ENCODE measurements at regions not wholly inside any gene's neighbourhood (a gene's known extent, or its start where the extent isn't known, plus 50 kb on each side); places are given as distances from the start of the nearest gene placed in this dataset.
A peak's percentile ranks its signal among the peaks of the same experiment; 100 is the strongest.

GRCh38 chr4:28555866-28556265 is 1695.2 kb downstream of the STIM2 start:
- no peak for DNase-seq

- DNase-seq = no peak
Observed at GRCh38 chr4:28557755-28558154, 1697.1 kb downstream of the STIM2 start.

GRCh38 chr4:28558895-28559294 is 1698.3 kb downstream of the STIM2 start:
- no peak for DNase-seq

DNA sequence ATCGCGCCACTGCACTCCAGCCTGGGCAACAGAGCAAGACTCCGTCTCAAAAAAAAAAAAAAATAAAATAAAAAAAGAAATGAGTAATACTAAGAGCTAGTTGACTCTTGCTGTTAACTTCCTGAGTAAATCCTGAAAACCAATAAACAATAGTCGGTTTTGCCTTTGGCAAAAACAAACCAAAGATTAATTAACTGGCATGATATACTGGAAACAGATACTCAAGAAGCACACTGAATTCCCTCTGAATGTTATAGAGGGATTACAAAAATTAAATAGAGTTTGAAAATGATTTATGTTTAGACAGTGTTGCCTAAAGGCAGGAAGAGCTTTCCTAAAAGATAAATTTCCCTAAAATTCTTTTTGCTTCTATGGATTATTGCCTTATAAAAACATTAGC is 1702.3 kb downstream of the STIM2 start:
- no peak for DNase-seq

GRCh38 chr4:28565396-28565795 is 1704.8 kb downstream of the STIM2 start:
- DNase-seq = no peak

DNA sequence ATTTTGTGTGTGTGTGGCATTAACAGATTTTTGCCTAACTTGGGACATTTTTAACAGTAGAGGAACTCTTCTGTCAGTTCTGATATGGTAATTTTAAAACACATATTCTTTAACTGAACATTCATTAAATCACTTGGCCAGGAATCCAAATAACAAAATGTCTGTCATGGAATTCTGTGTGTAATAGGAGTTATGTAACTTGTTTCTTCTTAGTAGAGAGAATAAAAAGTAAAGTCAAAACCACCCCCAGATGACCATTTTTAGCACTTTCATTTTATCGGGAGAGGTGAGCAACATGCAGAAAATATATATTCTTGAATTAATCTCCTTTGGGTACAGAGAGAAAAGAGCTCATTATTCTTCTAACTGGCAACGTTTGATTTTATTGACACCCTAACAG is 1740.3 kb downstream of the STIM2 start:
- no peak for DNase-seq

DNA sequence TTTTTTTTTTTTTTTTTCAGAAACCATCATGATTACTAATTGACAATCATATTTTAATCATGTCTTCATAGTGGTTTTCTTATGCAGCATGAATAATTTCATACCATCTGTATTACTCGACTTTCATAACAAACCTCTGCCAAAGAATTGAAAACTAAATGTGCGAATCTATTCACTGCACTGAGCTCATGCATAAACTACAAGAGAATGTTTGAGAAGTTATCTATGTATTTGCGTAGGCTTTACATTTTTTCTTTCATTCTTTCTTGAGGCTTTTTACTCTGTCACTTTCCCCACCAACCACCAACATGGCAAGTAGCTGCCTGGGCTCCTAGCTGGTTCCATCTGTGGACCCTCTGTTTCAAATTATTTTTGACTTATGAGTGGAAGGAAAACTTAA is 1761.0 kb downstream of the STIM2 start:
- DNase-seq = no peak

GRCh38 chr4:28636971-28637370 is 1776.3 kb downstream of the STIM2 start:
- no peak for DNase-seq

GRCh38 chr4:28639747-28640146 is 1779.1 kb downstream of the STIM2 start:
- DNase-seq = no peak

DNA sequence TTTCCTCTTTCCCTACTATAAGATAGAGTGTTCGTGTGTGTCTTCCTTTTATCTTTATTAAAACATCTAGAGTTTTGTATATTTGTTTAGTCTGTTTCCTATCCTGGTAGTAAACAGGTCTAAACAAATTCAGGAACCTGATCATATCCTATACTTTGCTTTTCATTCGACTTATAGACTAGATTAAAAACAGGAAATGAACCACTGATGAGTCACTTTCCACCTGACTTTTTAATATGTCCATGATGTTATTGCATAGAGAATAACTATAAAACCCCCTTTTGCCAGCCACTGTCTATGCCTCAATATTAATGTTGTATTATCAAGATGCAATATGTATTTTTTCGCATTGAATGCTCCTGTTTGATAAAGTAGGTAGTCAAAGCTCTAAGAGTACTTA is 1794.0 kb downstream of the STIM2 start:
- no peak for DNase-seq

DNA sequence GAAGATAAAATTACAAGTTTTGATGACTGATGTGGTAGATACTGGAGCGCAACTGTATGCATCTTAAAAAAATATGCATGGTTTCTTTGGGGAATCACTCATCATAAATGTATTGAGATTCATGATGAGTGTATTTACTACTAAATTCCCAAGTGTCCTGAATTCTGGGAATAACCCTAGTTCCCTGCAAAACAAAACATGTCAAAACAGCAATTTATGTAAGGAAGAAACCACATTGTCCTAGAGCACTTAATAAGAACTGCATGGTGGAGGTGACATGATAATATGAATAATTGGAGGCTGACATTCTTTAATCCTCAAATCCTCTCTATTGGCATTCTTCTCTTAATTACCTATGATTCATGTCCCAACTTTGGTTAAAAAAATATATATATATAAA is 1804.7 kb downstream of the STIM2 start:
- no peak for DNase-seq

DNA sequence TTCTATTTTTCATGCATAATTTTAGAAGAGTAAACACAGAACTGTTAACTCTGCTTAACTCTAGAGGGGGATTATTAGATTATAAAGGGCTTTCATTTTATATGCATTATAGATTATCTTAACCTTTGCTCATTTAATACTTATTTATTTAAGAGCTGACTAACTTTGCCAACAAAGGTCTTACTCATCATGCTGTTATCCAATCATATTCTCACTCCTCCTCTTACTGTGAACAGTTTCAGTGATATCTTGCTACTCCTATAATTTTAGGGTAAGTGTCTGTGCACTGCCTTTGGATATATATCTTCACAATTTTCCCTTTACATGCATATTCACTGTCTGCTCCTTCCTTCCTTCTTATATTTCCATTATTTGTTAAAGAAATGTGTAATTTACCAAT is 1814.9 kb downstream of the STIM2 start:
- DNase-seq = no peak

DNA sequence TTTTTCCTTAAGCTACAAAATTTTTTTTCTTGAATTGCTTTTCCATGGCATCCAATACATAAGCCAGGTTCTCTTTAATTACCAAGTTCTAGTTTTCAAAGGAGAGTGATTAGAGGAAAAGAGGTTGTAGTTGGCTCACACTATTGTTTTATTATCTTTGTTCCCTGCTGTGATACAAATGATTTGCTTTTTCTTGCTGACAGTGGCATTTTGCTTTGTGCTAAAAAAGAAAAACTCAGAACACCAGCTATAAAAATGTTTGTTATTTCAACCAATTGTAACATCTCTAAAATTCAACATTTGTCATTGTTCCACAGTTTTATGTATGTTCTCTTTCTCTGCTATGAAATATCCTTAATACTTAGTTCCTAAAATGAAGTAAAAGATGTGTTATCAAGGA is 1817.2 kb downstream of the STIM2 start:
- no peak for DNase-seq

- no peak for DNase-seq
Observed at GRCh38 chr4:28682847-28683246, 1822.2 kb downstream of the STIM2 start.

DNA sequence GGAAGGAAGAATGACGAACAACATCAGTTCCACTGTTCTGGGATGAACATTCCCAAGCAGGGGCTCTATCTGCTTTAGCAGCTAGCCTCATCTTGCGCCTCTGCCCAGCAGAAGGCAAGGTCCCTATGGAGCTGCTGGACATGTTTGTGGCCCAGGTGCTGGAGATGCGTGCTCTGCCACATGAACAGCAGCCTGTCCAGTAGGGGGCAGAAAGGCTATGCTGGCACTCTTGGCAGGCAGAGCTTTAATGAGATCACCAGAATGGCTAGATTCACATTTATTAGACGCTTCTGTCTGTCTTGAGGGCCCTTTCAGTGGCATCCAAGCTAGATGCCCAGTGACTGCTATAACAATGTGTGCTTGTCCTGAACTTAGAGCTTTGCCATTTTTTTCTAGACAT is 1826.0 kb downstream of the STIM2 start:
- peak; percentile 9 for DNase-seq

- DNase-seq = no peak
Observed at GRCh38 chr4:28690890-28691289, 1830.2 kb downstream of the STIM2 start.

GRCh38 chr4:28702571-28702970 is 1841.9 kb downstream of the STIM2 start:
- DNase-seq = no peak

DNA sequence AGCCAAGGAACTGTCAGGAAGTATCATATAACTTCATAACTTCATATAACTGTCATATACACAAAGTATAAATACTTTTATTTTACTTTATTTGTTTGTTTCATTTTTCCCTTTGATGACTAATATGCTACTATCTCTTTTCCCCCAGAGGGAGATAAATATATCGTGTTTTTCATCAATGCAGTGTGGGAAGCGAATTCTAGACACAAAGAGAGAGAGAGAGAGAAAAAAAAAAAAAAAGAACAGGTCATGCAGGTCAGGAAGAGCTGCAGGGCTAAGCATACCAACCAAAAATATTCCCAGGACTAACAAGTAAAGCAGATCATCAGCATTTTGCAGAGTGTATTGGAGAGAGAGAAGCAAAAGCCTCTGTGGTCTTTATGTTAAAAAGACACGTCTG is 1849.2 kb downstream of the STIM2 start:
- no peak for DNase-seq

GRCh38 chr4:28723371-28723770 is 1862.7 kb downstream of the STIM2 start:
- DNase-seq = no peak

DNA sequence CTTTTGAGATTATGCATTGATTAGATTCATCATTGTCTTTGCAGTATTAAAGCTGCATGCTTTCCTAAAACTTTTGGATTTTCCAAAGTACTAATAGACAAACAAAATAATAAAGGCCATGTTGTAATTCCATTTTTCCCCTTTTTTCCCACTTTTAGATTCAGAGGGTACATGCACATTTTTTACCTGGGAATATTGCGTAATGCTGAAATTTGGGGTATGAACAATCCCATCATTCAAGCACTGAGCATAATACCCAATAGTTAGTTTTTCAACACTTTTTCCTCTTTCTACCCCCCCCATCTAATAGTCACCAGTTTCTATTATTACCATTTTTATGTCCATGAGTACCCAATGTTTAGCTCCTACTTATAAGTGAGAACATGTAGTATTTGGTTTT is 1863.6 kb downstream of the STIM2 start:
- no peak for DNase-seq

DNA sequence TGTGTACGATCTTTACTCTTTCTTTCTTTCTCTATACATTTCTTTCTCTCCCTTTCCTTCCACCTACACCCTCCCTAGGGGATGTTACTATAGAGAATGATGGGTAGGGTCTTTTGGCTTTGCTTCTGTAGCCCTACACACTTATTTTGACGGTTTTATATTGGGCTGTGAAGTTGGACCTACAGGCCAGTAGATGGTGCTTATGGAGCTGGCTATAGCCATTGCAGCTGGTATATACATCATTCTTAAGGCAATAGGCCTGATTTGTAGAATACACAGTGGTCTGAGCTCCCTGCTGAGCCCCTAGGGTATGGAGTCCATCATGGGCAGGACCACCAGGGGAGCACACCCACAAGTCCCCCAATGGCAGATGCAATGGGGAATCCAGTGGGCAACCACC is 1869.7 kb downstream of the STIM2 start:
- no peak for DNase-seq

DNA sequence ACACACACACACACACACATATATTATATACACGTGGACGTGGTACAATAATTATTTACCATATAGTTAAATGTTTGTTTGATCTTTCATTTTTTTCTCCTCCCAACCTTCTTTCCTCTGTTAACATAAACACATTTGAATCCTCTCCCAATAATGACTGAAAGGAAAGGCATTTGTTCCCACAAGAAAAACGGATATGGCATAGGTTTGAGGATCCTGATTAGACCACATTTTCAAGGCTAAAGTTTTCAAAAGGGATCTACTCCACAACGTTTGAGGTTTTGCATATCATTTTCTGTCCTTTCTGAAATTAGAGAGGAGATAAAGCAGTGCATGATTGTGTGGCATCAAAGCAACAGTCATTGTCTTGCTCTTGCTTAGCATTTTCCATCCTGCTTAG is 1883.4 kb downstream of the STIM2 start:
- DNase-seq = no peak

DNA sequence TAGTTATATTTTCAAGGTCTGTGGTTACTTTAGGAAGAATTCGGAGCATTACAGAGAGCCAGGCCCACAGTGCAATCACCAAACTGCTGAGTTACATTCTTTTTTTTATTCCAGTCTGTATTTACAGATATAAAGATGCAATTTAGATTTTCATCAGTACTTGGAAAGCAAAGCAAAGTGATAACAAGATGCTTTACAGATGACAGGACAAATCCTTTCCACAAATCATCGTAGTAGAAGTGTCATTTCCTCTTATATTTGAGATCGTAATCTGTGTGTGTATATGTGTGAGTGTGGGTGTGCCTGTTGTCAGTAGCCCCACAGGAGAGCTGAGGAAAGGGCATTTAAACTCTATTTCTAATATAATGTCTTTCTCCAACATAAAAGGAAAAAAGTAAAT is 1893.7 kb downstream of the STIM2 start:
- no peak for DNase-seq

GRCh38 chr4:28755081-28755480 is 1894.4 kb downstream of the STIM2 start:
- no peak for DNase-seq

GRCh38 chr4:28759064-28759463 is 1898.4 kb downstream of the STIM2 start:
- no peak for DNase-seq

DNA sequence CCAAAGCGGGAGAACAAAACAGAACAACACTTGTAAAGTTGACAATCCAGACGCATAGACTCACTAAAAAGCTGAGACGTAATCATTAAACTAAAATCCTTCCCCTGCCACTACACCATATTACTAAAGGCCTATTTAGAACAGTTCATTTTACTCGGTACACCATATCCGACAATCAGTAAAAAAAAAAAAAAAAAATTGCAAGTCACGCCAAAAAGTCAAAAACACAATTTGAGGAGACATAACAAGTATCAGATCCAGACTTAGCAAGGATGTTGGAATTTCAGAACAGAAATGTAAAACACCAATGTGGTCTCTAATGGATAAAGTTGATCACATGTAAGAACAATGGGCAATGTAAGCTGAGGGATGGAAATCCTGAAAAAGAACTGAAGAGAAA is 1899.4 kb downstream of the STIM2 start:
- DNase-seq = no peak
